ENCODE measurements at regions not wholly inside any gene's neighbourhood (a gene's known extent, or its start where the extent isn't known, plus 50 kb on each side); places are given as distances from the start of the nearest gene placed in this dataset.
A peak's percentile ranks its signal among the peaks of the same experiment; 100 is the strongest.

DNA sequence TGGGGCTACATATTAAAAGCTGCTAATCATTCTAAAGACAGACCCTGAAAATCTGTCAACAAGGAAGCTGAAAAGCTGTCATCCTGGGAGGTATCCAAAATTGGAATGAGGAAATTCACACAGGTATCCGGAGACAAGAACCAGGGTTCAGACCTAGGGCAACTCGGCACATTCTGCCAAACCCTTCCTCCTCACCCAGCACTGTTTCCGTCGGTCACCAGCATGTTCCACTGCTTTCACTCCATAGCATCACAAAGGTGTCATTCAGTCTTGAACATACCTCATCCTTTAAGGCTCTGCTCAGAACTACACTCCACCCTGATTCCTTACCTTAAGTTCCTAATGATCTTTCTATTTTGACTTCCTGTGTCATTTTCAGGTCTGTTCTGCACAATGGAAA, 153.1 kb upstream of the RASA1 start:
- Histone ChIP-seq H3K27me3 (no peaks in the 10 kb centered on the region), H3K4me1 (peaks cover 0 to 7% (median 0%) of the 10 kb centered on the region in 9 donors), H3K4me3 (no peak overlapping the region), H3K9me3 (no peaks in the 10 kb centered on the region), H3K27ac (no peak overlapping the region), H3K36me3 (no peaks in the 10 kb centered on the region)
- intact Hi-C loops (cut with DNase I): no loop called here
- TF ChIP-seq, protein P1, sequence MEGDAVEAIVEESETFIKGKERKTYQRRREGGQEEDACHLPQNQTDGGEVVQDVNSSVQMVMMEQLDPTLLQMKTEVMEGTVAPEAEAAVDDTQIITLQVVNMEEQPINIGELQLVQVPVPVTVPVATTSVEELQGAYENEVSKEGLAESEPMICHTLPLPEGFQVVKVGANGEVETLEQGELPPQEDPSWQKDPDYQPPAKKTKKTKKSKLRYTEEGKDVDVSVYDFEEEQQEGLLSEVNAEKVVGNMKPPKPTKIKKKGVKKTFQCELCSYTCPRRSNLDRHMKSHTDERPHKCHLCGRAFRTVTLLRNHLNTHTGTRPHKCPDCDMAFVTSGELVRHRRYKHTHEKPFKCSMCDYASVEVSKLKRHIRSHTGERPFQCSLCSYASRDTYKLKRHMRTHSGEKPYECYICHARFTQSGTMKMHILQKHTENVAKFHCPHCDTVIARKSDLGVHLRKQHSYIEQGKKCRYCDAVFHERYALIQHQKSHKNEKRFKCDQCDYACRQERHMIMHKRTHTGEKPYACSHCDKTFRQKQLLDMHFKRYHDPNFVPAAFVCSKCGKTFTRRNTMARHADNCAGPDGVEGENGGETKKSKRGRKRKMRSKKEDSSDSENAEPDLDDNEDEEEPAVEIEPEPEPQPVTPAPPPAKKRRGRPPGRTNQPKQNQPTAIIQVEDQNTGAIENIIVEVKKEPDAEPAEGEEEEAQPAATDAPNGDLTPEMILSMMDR (IDR thresholded peaks at IDR 0.05): no peak
- ATAC-seq (no peak), DNase-seq (no peak)
- WGBS, 2 donors: 70 to 77% methylated on average over 4 of the region's 4 CpGs

DNA sequence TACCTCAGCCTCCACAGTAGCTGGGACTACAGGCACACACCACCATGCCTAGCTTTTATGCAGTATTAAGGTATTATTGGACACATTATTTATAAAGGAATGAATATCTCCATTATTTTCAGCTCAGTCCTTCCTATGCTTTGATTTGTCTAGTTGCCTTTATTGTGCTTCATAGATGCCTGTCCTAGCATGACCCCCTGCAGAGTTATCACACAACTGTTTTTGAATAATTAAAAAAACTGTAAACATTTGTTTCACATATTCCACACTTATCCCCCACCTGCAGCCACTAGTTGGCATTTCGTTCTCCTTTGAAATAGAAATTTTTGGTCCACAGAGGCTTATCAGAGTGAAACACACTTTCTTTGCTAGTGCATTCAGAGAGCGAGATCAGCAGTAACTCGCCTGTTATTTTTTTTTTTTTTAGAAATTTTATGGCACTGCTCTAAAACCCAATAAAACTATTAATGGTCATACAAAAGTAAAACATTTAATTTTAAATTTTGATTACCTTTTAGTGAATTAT, 151.8 kb upstream of the RASA1 start:
- intact Hi-C loops (cut with DNase I): no loop called here
- ATAC-seq (no peak), DNase-seq (no peak)
- TF ChIP-seq, protein P1 (IDR thresholded peaks at IDR 0.05): no peak
- Histone ChIP-seq H3K36me3 (no peaks in the 10 kb centered on the region), H3K27me3 (no peaks in the 10 kb centered on the region), H3K4me1 (peaks cover 0 to 18% (median 0%) of the 10 kb centered on the region in 9 donors), H3K4me3 (no peak overlapping the region), H3K27ac (no peak overlapping the region), H3K9me3 (no peaks in the 10 kb centered on the region)
- WGBS, 2 donors: 77 to 79% methylated on average over 3 of the region's 3 CpGs

DNA sequence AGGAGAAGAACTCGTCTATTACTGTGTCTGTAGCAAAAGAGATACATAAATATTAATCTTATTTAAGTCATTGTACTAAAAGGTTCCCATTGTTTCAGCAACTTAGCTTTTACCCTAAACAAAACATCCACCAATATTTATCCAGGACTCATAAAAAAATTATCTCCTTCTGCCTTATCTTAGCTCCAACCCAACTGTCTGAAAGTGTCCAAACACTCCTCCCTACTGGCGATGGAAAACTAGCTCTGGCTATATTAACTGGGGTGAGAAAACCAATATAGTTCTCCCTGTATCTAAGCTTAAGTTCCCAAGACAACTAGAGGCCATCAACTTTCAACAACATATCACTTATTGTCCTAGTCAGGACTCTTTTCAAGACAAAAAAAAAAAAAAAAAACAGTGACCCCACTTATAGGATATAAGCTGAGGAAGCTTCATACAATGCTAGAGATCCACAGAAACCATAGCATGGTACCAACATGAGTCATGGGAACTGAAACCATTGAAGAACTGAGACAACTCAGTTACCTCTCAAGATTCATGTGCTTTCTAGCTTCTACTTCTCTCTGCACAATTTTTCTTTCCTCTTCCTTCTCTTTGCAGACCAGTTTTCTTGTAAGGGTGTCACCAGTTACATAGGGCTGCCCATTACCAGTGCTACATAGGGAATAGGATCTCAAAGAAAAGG, 150.7 kb upstream of the RASA1 start:
- ATAC-seq: no peak
- Histone ChIP-seq H3K4me1 (peaks cover 0 to 29% (median 0%) of the 10 kb centered on the region in 9 donors), H3K36me3 (no peaks in the 10 kb centered on the region), H3K27ac (no peak overlapping the region), H3K9me3 (no peaks in the 10 kb centered on the region), H3K4me3 (no peak overlapping the region), H3K27me3 (no peaks in the 10 kb centered on the region)
- TF ChIP-seq, protein P1 (IDR thresholded peaks at IDR 0.05): no peak
- whole genome bisulfite sequencing, 2 donors: 69 to 72% methylated on average over 2 of the region's 2 CpGs
- DNase-seq: no peak
- intact Hi-C loops (cut with DNase I): no loop called here

DNA sequence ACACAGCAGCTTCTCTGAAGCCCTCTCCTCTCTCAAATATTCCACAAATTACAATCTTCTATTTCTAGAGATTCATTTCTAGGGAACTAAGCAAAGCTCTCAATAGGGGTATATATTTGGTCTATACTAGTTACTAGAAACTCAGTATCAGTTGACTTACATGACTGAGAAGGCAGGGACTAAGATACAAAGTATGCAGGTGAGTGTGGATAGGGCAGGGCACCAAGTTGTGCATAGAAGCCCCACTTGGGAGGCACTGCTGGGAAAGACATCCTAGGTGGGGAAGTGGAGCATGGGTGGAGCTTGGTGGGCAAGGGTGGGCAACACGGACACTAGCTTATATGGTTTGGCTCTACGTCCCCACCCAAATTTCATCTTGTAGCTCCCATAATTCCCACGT, 148.1 kb upstream of the RASA1 start:
- Histone ChIP-seq H3K4me1 (peaks cover 0 to 37% (median 0%) of the 10 kb centered on the region in 9 donors), H3K36me3 (no peaks in the 10 kb centered on the region), H3K4me3 (no peak overlapping the region), H3K27ac (peak overlapping the region in 1 of 10 donors; percentile 74), H3K9me3 (no peaks in the 10 kb centered on the region), H3K27me3 (no peaks in the 10 kb centered on the region)
- no peak for DNase-seq
- no peak for ATAC-seq
- intact Hi-C loops (cut with DNase I): no loop called here
- WGBS, 2 donors: 92 to 93% methylated on average over 3 of the region's 3 CpGs
- TF ChIP-seq, protein P1 (IDR thresholded peaks at IDR 0.05): no peak

Data from heart right ventricle (tissue), 16 donors.